HG03108 (cell line): ENCODE measurements at regions not wholly inside any gene's neighbourhood (a gene's known extent, or its start where the extent isn't known, plus 50 kb on each side); places are given as distances from the start of the nearest gene placed in this dataset.

Experiments used
- ATAC-seq: cut with Tn5 transposase; IDR thresholded peaks from one replicate; pipeline ENCODE4 v1.9.1; 2021; ENCODE audit warnings: moderate library complexity; ENCODE audit not compliant: unreplicated experiment

DNA sequence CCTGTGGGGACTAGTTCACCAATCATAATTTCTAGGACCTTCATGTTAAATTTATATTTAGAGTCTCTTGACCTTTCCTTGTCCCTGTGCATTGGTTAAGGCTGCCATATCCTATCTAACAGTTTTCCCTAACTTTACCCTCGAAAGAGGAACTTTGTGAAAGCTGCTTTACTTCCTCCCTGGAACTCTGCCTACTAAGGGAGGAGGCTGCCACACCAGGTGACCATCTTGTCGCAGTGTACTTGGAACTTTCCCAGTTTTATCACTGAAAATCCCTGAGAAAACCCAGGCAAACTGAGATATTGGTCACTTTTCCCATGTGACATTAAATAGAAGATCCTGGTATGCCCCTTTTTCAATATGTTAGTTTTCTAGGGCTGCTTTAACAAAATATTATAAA, 317.6 kb upstream of the TSHZ2 start:
- no peak for ATAC-seq

DNA sequence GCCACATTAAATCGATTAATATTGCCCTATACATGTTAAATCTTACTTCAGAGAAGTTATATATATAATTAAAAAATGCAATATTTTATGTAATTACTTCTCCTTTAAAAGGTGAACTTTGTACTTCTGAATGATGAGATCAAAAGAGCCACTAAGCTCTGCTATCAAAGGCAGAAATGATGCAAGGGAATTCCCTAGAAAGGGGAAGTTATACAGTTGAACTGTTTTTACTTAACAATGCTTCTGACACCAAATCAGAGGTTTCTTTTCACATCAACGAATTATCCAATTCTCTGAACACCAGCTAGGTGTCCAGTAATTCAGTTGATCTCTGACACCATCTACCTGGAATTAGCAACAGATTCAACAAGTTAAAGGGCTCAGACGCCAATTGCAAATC, 319.9 kb upstream of the TSHZ2 start:
- ATAC-seq = no peak

DNA sequence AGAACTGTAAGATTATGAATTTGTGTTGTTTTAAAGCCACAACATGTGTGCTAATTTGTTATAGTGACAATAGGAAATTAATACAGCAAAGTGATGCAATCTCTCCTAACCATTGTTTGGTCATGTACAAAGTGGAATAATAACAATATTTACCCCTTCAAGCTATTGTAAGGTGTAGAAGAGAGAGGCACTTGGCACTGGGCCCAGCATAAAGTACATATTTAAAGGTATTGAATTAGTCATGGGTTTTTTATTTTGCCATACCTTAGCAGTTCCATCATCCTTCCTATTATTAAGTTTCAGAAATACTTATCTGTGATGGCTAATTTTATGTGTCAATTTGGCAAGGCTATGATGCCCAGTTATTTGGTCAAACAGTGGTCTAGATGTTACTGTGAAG, 322.4 kb upstream of the TSHZ2 start:
- ATAC-seq = no peak

DNA sequence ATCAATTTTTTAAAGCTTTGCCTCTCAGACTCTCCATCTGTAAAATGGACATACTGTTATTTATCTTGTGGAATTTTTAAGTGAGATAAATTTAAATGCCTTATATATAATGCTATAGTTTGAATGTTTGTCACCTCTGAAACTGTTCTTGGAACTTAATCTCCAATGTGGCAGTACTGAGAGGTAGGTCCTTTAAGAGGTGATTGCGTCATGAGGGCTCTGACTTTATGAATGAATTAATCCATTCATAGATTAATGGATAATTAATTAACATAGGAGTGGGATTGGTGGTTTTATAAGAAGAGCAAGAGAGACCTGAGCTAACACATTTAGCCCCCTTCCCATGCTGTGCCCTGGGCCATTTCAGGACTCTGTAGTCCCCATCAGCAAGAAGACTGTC, 326.3 kb upstream of the TSHZ2 start:
- ATAC-seq = no peak

DNA sequence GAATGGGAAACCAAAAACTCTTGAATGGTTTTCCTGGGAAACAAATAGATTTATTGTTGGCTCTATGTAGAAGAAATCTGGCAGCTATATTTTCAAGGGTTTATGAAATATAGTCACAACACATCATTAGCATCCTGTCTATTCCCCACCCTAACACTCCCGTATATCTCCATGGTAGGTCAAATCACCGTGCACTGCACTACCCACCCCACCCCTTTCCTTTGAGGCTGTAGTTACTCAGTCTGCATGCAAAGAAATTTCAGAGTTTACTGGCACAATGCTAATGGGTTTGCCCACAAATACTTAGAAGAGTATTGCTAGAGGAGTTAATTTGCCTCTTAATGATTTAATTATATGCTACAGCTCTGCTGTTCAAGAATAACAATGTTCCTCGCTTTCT, 329.1 kb upstream of the TSHZ2 start:
- ATAC-seq = no peak

DNA sequence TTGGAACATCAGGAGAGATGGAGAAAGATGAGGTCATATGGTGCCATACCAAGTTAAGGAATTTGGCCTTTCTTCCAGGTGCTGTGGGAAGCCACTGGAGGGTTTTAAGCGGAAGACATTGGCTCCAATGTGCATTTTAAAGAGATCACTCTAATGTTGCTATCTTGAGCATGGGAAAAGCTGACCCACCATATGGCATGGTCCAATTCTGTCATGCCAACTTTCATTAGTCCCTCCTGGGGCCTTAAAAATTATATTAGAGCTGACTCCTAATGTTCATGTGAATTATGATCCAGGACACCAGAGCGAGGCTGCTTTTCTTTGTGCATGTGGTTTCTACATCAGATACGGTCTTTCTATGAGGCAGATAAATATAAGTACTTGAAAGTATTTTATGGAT, 335.0 kb upstream of the TSHZ2 start:
- no peak for ATAC-seq

DNA sequence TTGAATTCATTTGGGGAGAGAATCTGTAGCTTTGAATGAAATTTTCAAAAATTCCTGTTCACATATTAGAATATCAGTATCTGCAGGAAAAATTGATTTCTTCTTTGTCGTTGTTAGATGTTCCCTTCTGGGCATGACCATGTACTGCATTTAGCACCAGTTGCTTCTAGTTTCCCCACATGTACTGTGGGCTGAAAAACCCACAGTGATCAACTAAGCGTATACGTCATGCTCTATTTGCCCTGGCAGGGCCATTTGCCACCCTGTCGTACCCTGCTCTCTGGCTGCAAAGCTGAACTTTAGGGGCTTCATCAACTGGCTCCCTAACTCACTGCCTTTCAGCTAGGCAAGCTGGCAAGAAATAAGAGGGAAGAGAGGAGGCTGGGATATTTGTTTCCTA, 340.7 kb upstream of the TSHZ2 start:
- ATAC-seq = no peak

DNA sequence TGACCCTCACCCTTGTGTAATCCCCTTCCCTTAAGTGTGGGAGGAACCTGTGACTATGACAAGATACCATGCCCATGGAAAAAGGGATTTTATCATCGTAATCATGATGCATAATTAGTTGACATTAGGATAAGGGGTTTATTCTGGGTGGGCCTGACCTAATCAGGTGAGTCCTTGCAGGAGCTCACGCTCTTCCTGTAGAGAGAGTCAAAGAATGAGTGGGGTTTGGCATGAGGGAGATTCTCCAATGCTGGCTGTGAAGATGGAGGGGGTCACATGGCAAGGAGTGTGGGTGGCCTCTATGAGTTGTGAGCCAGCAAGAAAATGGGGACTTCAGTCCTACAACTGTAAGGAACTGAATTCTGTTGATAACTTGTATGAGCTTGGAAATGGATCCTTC, 342.0 kb upstream of the TSHZ2 start:
- ATAC-seq = no peak

DNA sequence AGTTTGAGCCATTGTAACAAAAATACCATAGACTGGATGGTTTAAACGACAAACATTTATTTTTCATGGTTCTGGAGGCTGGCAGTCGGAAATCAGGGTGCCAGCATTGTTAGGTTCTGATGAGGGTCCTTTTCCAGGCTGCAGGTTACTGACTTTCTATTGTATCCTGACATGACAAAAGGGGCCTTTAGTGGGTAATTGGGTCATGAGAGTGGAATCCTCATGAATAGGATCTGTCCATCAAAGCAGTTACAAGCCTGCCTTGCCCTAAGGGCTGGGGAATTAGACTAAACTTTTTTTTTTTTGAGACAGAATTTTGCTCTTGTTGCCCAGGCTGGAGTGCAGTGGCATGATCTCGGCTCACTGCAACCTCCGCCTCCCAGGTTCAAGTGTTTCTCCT, 347.9 kb upstream of the TSHZ2 start:
- ATAC-seq = no peak

DNA sequence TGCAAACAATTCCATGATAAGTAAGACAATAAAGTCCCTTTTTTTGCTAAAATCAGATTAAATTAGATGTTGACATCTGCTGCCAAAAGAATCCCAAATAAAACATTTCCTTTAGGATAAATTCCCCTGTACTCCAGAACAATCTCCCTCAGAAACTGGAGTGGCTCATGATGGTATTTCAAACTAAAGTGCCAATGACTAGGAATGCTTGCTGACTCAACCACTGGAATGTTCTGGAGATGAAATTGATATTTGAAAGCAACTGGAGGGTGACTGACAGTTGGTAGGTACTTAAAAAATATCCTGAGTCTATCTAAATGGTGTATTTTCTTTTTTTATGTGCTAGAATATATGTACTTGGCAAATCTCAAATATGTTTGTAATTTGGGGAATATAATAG, 350.1 kb upstream of the TSHZ2 start:
- ATAC-seq = no peak

DNA sequence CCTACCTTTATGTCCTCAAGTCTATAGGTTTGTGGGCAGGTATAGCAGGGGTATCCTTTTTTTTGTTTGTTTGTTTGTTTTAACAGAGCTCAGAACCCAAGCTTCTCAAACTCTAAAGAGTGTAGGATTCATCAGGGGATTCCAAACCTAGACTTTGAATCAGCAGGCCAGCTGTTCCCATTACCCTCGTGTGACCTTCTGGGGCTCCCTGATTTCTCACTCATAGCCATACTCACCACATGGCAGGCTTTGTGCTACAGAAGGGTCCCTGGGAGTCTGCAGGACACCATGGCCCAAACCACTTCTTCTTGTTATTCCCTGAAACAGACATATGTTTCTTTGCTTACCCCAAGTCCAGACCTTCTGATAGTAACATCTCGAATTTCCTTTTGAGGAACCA, 350.8 kb upstream of the TSHZ2 start:
- no peak for ATAC-seq

DNA sequence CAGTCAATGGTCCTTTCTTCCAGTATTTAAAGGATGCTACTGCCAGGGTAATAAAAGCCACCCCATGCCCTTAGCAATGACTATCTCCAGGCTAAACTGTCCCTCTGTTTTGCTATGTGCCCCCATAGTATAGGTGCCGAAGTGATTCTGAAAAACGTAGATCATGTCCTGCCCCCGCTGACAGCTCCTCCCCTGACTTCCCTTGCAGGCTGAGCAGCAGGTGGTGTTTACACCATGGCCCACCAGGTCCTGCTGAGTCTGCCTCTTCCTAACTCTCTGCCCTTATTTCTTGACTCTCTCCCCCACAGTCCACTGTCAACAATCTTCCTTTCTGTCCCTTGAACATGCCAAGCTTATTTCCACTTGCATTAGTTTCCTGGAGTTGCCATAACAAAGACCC, 352.5 kb upstream of the TSHZ2 start:
- ATAC-seq = no peak

DNA sequence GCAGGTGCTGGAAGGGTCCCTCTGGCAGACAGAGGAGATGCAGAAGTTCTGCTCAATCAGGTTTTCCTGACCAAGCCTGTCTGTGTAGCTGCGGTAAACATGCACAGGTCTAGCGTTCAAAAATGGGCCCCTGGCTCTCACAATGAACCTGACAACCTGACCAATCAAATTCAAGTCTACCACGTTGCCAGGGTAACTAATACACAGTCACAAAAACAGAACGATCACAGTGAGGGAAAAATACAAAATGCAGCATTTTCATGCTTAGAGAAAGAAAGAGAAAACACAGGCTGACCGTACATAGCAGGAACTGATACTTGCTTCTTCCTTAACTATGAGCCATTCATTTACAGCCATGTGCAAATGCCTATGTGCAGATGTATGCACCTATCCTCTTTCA, 353.1 kb upstream of the TSHZ2 start:
- no peak for ATAC-seq

DNA sequence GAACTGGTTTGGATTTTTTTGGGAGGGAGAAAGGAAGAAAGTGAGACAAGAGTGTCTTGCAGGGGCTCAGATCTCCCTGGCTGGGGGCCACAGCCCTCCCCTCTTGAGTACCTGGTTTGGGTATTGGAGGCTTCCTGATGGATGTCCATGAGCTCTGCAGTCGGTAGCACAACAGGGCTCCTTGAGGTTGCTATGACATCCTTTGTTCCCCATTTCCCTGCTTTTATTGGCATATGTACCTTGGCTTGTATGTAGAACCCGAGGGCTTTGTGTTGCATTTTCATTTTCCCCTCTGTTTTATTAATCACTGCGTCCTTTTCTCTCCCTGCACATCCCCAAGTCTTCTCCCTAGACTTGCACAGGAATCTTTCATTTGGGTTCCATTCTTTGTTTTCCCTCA, 355.5 kb upstream of the TSHZ2 start:
- no peak for ATAC-seq

DNA sequence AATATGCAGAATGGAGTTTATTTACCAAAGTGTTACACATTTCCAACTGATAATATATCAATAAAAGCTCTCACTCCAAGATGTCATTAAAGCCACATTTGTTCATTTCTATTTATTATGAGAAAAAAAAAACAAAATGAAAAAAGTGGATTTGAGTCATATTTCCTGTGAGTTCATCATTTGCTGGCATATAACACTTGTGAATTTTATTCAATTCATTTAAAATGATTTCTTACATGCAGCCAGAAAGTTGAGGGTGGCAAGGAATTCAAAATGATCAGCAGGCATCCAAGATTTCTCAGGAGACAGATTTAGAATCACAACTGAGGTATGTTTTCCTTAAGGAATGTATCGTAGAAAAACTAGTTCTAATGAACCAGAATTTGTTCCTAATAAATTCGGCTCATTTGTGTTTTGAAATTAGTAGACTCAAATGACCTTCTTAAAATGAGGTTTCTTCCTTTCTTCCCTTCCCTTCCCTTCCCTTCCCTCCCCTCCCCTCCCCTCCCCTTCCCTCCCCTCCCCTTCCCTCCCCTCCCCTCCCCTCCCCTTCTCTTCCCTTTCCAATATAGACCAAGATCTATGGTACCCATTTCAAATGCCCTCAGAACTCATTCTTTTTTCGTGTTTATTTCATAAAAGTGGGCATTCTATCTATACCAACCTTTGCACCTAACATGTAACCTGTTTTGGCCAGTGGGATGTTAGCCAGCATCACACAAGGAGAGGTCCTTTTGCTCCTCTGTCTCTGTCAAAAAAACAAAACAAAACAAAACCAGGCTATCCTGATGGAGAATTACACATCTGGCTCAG, 357.9 kb upstream of the TSHZ2 start:
- no peak for ATAC-seq

DNA sequence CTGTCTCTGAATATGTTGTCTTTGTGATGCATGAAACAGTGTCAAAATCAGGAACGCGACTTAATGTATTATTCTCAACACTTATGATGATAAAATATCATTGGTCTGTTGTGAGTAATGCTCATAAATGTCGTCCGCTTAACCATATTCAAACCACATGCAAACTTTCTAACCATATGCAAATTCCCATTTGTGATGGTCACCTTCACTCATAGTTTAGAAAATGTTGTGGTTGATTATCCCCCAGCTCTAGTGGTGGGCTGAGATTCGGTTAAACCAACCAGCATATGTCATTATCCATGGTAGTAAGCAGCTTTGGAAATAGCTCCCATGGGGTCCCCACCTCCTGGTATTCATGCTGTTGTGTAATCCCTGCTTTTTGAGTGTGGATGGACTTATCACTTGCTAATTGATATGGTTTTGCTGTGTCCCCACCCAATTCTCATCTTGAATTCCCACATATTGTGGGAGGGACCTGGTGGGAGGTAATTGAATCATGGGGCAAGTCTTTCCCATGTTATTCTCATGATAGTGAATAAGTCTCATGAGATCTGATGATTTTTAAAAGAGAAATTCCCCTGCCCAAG, 360.0 kb upstream of the TSHZ2 start:
- ATAC-seq = no peak

DNA sequence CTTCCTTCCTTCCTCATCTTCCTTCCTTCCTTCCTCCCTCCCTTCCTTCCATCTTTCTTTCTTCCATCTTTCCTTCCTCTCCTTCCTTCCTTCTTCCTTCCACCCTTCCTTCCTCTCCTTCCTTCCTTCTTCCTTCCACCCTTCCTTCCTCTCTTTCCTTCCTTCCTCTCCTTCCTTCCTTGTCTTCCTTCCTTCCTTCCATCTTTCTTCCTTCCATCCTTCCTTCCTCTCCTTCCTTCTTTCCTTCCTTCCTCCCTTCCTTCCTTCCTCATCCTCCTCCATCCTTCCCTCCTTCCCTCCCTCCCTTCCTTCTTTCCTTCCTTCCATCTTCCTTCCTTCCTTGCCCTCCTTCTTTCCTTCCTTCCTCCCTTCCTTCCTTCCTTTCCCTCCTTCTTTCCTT, 361.4 kb upstream of the TSHZ2 start:
- ATAC-seq = no peak

DNA sequence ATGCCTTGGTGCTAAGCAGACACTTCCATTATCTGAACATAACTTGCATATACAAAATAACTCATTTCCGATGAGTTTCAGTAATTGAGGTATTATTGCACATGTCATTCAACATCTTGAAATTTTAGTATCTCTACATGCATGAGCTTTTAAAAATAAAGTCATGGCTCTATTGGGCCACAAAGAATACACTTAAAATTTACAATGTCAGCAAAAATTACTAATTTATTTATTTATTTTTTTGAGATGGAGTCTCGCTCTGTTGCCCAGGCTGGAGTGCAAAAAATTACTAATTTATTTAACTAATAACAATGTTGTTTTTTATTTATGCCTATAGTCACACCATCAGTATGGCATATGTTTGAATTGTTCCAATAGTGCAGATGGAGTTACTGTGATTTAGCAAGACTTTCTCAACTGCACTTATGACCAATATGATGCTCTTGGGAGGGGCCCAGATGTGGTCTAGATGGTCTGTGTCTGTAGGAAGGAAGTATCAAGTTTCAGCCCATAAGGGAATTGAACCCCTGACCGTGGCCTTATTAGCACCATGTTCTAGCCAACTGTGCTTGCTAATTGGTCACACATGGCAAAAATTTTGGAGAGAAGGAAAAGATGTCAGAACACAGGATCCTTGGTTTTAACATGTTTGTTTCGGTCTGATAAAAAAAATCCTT, 370.7 kb upstream of the TSHZ2 start:
- no peak for ATAC-seq

DNA sequence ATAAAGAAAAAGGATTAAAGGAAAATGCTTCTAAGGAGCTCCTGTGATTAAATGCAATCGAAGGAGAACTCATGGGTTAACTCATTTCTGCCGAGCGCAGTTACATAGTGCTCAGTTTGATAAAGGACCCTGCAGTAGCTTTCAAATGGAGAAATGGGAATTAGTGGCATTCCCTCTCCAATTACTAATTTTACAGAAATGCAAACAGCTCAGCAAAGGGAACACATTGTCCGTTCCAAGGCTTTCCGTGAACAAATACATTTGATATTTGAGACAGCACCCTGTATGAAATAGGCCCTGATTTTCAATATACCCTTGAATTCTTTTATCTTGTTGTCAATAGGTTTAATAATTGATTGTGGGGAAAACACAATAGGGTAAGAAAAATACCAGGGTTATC, 375.9 kb upstream of the TSHZ2 start:
- no peak for ATAC-seq

DNA sequence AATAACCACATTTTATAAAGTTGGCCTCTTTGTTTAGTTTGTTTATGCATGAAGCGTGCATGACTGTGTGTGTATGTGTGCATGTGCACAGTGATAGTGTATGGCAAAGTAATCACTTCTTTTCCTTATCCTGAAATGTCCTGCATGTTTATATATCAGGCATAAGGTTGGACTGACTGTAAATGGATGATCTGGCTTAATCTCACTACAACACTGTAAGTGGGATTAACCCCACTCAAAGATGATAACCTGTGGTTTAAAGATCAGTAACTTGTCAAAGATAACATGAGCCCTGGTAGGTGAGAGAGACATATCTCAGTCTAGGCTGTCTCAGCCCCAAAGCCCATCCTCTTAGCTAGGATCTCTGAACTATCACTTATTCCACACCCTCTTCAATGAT, 376.6 kb upstream of the TSHZ2 start:
- ATAC-seq = no peak

DNA sequence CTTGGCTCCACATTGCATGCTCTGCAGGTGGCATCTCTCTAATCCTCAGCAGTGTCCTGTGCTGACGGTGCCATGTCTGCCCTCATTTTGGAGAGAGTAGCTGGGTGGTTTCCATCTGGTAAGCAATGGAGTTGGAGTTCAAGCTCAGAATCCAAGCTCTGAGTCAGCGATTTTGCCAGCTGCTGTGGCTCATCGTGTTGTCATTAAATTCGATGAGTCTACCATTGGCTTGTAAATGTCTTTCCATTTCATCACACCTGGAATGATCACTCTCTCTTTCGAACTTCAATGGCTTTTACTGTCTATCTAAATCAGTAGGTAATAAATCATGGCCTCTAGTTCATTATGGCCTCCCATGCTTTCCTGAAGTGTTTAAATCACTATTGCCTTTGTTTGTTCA, 378.5 kb upstream of the TSHZ2 start:
- no peak for ATAC-seq

DNA sequence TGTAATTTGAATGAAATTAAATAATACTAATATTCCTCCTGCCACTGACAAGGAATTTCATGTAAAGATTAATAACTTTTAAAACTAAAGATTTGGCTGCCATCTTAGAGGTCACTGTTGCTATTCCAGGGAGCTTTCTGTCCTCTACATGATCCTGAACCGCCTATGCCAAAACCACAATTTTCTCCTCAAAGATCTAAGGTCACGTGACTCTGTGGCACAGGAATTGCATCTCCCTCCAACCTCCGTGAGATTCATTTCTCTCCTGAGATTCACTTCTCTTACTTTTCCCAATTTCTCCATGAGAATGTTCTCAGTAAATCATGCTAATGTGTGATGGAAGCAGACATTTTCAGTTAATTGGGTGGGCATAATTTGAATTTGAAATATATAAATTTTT, 379.6 kb upstream of the TSHZ2 start:
- no peak for ATAC-seq
